ENCODE measurements at regions not wholly inside any gene's neighbourhood (a gene's known extent, or its start where the extent isn't known, plus 50 kb on each side); places are given as distances from the start of the nearest gene placed in this dataset.
A peak's percentile ranks its signal among the peaks of the same experiment; 100 is the strongest.

GRCh38 chr2:144230448-144231085 is 289.4 kb downstream of the ZEB2 start (continued):
- TF ChIP-seq ZNF407 (IDR thresholded peaks at IDR 0.05; ENCODE audit: low read depth), result peak; percentile 51; the same call in 1 of the 2 replicates
- no peak for TF ChIP-seq ZNF134 (CRISPR knock-in tag; conservative IDR thresholded peaks at IDR 0.05)
- no peak for TF ChIP-seq MCM5 (IDR thresholded peaks at IDR 0.05; ENCODE audit: low read depth)
- TF ChIP-seq JUND (IDR thresholded peaks at IDR 0.05; ENCODE audit: borderline replicate concordance, low read depth, low read length), result peak; percentile 62; the same call in 1 of the 2 replicates
- TF ChIP-seq JUND (tag; IDR thresholded peaks at IDR 0.05; ENCODE audit: borderline replicate concordance, low read depth, low read length), result no peak; the same call in 1 of the 3 replicates
- no peak for TF ChIP-seq FIP1L1 (IDR thresholded peaks at IDR 0.05; ENCODE audit: low read depth, low read length, poor library complexity, severe bottlenecking)
- TF ChIP-seq EP300 (IDR thresholded peaks at IDR 0.05; ENCODE audit: low read length), result peak; percentile 79
- no peak for TF ChIP-seq GTF2B (IDR thresholded peaks at IDR 0.05; ENCODE audit: extremely low read depth, insufficient read length)
- no peak for TF ChIP-seq CBX1 (IDR thresholded peaks at IDR 0.05; ENCODE audit: low read depth)
- peak; percentile 95 for TF ChIP-seq SMARCA4 (IDR thresholded peaks at IDR 0.05)
- no peak for TF ChIP-seq ELK3 (CRISPR knock-in tag; IDR thresholded peaks at IDR 0.05)
- no peak for TF ChIP-seq MCM2 (IDR thresholded peaks at IDR 0.05; ENCODE audit: low read depth)
- no peak for TF ChIP-seq MAX (CRISPR knock-in tag; IDR thresholded peaks at IDR 0.05)
- peak; percentile 50 to 66; a peak in 2 of 4 replicates for TF ChIP-seq TRIM24 (IDR thresholded peaks at IDR 0.05)
- 0 out of 2 replicates have a peak, but pooled peaks have one; percentile 9 for TF ChIP-seq NFATC3 (IDR thresholded peaks at IDR 0.05)
- TF ChIP-seq ID3 (CRISPR knock-in tag; IDR thresholded peaks at IDR 0.05), result no peak
- TF ChIP-seq ID3 (tag; IDR thresholded peaks at IDR 0.05), result peak; percentile 80; the same call in 1 of the 2 replicates
- no peak for TF ChIP-seq KAT8 (IDR thresholded peaks at IDR 0.05; ENCODE audit: low read depth)
- no peak for TF ChIP-seq KDM2B (CRISPR knock-in tag; IDR thresholded peaks at IDR 0.05)
- TF ChIP-seq KDM1A (IDR thresholded peaks at IDR 0.05), result no peak; a peak in 1 of 4 replicates
